HG03469 (cell line): ENCODE measurements at regions not wholly inside any gene's neighbourhood (a gene's known extent, or its start where the extent isn't known, plus 50 kb on each side); places are given as distances from the start of the nearest gene placed in this dataset.

Source experiments
- ATAC-seq: cut with Tn5 transposase; IDR thresholded peaks from one replicate; pipeline ENCODE4 v1.9.1; 2021; ENCODE audit warnings: mild to moderate bottlenecking, moderate library complexity, moderate number of reproducible peaks; ENCODE audit not compliant: unreplicated experiment

GRCh38 chrX:124518885-124519284 is 172.5 kb downstream of the SH2D1A start:
- ATAC-seq, result no peak

GRCh38 chrX:124524852-124525251 is 178.5 kb downstream of the SH2D1A start:
- no peak for ATAC-seq

GRCh38 chrX:124529786-124530185 is 183.4 kb downstream of the SH2D1A start:
- ATAC-seq, result no peak

- ATAC-seq, result no peak
Observed at GRCh38 chrX:124530803-124531202, 184.4 kb downstream of the SH2D1A start.

- no peak for ATAC-seq
Observed at GRCh38 chrX:124534536-124534935, 188.2 kb downstream of the SH2D1A start.

GRCh38 chrX:124540474-124540873 is 194.1 kb downstream of the SH2D1A start:
- ATAC-seq, result no peak

- ATAC-seq, result no peak
Observed at GRCh38 chrX:124548571-124548970, 202.2 kb downstream of the SH2D1A start.

GRCh38 chrX:124555036-124555595 is 208.8 kb downstream of the SH2D1A start:
- no peak for ATAC-seq

- no peak for ATAC-seq
Observed at GRCh38 chrX:124557976-124558375, 211.6 kb downstream of the SH2D1A start.

- ATAC-seq, result no peak
Observed at GRCh38 chrX:124573468-124573867, 227.1 kb downstream of the SH2D1A start.

- ATAC-seq, result no peak
Observed at GRCh38 chrX:124592744-124593143, 246.4 kb downstream of the SH2D1A start.

- no peak for ATAC-seq
Observed at GRCh38 chrX:124594017-124594651, 247.8 kb downstream of the SH2D1A start.

- ATAC-seq, result no peak
Observed at GRCh38 chrX:124605511-124605910, 259.1 kb downstream of the SH2D1A start.

- no peak for ATAC-seq
Observed at GRCh38 chrX:124606724-124607123, 260.4 kb downstream of the SH2D1A start.

GRCh38 chrX:124619710-124620109 is 273.3 kb downstream of the SH2D1A start:
- ATAC-seq, result no peak

- ATAC-seq, result no peak
Observed at GRCh38 chrX:124634363-124634762, 288.0 kb downstream of the SH2D1A start.

- ATAC-seq, result no peak
Observed at GRCh38 chrX:124641737-124642491, 295.6 kb downstream of the SH2D1A start.

GRCh38 chrX:124646403-124646802 is 300.0 kb downstream of the SH2D1A start:
- ATAC-seq, result no peak

- no peak for ATAC-seq
Observed at GRCh38 chrX:124651031-124651430, 304.7 kb downstream of the SH2D1A start.

GRCh38 chrX:124665621-124666400 is 319.4 kb downstream of the SH2D1A start:
- no peak for ATAC-seq

GRCh38 chrX:124679199-124679598 is 332.8 kb downstream of the SH2D1A start:
- no peak for ATAC-seq
